ENCODE measurements at regions not wholly inside any gene's neighbourhood (a gene's known extent, or its start where the extent isn't known, plus 50 kb on each side); places are given as distances from the start of the nearest gene placed in this dataset.

GRCh38 chr6:90770778-90771177 is 183.9 kb upstream of the MAP3K7 start:
- CTCF ChIA-PET = no interaction called here
- Histone ChIP-seq H3K9ac (ENCODE audit: low read length) (no peak overlapping the region), H3K4me3 (ENCODE audit: low read length) (no peak overlapping the region), H3F3A (ENCODE audit: low read length, unreplicated experiment) (no peaks in the 10 kb centered on the region), H3K27ac (ENCODE audit: low read length) (no peak overlapping the region), H3K9me3 (ENCODE audit: low read length) (no peaks in the 10 kb centered on the region), H3K27me3 (ENCODE audit: low read length) (peaks cover 11% of the 10 kb centered on the region), H4K20me1 (ENCODE audit: low read length) (no peaks in the 10 kb centered on the region), H3K79me2 (ENCODE audit: low read length) (no peaks in the 10 kb centered on the region), H3K9me2 (replicated peaks; ENCODE audit: low read length) (no peaks in the 10 kb centered on the region), H3K4me2 (ENCODE audit: low read length) (no peak overlapping the region), H3K4me1 (ENCODE audit: insufficient read depth, low read length) (no peaks in the 10 kb centered on the region), H2AFZ (ENCODE audit: low read length) (no peak overlapping the region), H3K36me3 (ENCODE audit: low read depth, low read length) (no peaks in the 10 kb centered on the region)
- POLR2A ChIA-PET (ENCODE audit: unreplicated experiment) = no interaction called here
- BruUV-seq (replicated peaks) = no TSS peak
- DNase-seq (no peak), ATAC-seq (no peak)
- intact Hi-C loops (cut with micrococcal nuclease) = no loop called here
- TF ChIP-seq CTCF (conservative IDR thresholded peaks at IDR 0.05; ENCODE audit: low read depth, low read length) (no peak), EZH2phosphoT487 (IDR thresholded peaks at IDR 0.05; ENCODE audit: borderline replicate concordance, low read length) (no peak), EZH2 (IDR thresholded peaks at IDR 0.05; ENCODE audit: low read length, unreplicated experiment) (no peak)

- DNase-seq (no peak), ATAC-seq (no peak)
- Histone ChIP-seq H3K27ac (ENCODE audit: low read length) (no peak overlapping the region), H3K27me3 (ENCODE audit: low read length) (peaks cover 9% of the 10 kb centered on the region; the same call in 1 of the 2 replicates), H3K9me2 (replicated peaks; ENCODE audit: low read length) (no peaks in the 10 kb centered on the region), H3K9ac (ENCODE audit: low read length) (no peak overlapping the region), H3K79me2 (ENCODE audit: low read length) (no peaks in the 10 kb centered on the region), H3K4me1 (ENCODE audit: insufficient read depth, low read length) (no peaks in the 10 kb centered on the region), H3K4me3 (ENCODE audit: low read length) (no peak overlapping the region), H4K20me1 (ENCODE audit: low read length) (no peaks in the 10 kb centered on the region), H3K4me2 (ENCODE audit: low read length) (no peak overlapping the region), H3F3A (ENCODE audit: low read length, unreplicated experiment) (no peaks in the 10 kb centered on the region), H3K9me3 (ENCODE audit: low read length) (no peaks in the 10 kb centered on the region), H2AFZ (ENCODE audit: low read length) (no peak overlapping the region), H3K36me3 (ENCODE audit: low read depth, low read length) (no peaks in the 10 kb centered on the region)
- CTCF ChIA-PET = no interaction called here
- POLR2A ChIA-PET (ENCODE audit: unreplicated experiment) = no interaction called here
- BruUV-seq (replicated peaks) = no TSS peak
- intact Hi-C loops (cut with micrococcal nuclease) = no loop called here
- TF ChIP-seq EZH2phosphoT487 (IDR thresholded peaks at IDR 0.05; ENCODE audit: borderline replicate concordance, low read length) (no peak), CTCF (conservative IDR thresholded peaks at IDR 0.05; ENCODE audit: low read depth, low read length) (no peak), EZH2 (IDR thresholded peaks at IDR 0.05; ENCODE audit: low read length, unreplicated experiment) (no peak)
These were observed 179.0 kb upstream of the MAP3K7 start for GRCh38 chr6:90765895-90766294.

- no peak overlapping the region for H3K9ac ChIP-seq (ENCODE audit: low read length)
- no peaks in the 10 kb centered on the region for H3K9me3 ChIP-seq (ENCODE audit: low read length)
- H3K4me1 ChIP-seq (ENCODE audit: insufficient read depth, low read length) = no peaks in the 10 kb centered on the region
- no peak overlapping the region for H3K4me2 ChIP-seq (ENCODE audit: low read length)
- DNase-seq (no peak), ATAC-seq (no peak)
- no peaks in the 10 kb centered on the region for H3K79me2 ChIP-seq (ENCODE audit: low read length)
- no peaks in the 10 kb centered on the region for H3F3A ChIP-seq (ENCODE audit: low read length, unreplicated experiment)
- no TSS peak for BruUV-seq (replicated peaks)
- no peak overlapping the region for H3K4me3 ChIP-seq (ENCODE audit: low read length)
- H2AFZ ChIP-seq (ENCODE audit: low read length) = no peak overlapping the region
- no peaks in the 10 kb centered on the region for H3K9me2 ChIP-seq (replicated peaks; ENCODE audit: low read length)
- no peaks in the 10 kb centered on the region for H3K36me3 ChIP-seq (ENCODE audit: low read depth, low read length)
- no peak overlapping the region for H3K27ac ChIP-seq (ENCODE audit: low read length)
- intact Hi-C loops (cut with micrococcal nuclease) = no loop called here
- peaks cover 13% of the 10 kb centered on the region; the same call in 1 of the 2 replicates for H3K27me3 ChIP-seq (ENCODE audit: low read length)
- no peaks in the 10 kb centered on the region for H4K20me1 ChIP-seq (ENCODE audit: low read length)
- CTCF ChIA-PET = no interaction called here
- no peak for TF ChIP-seq CTCF (conservative IDR thresholded peaks at IDR 0.05; ENCODE audit: low read depth, low read length)
- no peak for TF ChIP-seq EZH2phosphoT487 (IDR thresholded peaks at IDR 0.05; ENCODE audit: borderline replicate concordance, low read length)
- TF ChIP-seq EZH2 (IDR thresholded peaks at IDR 0.05; ENCODE audit: low read length, unreplicated experiment) = no peak
- POLR2A ChIA-PET (ENCODE audit: unreplicated experiment) = no interaction called here
These were observed 178.6 kb upstream of the MAP3K7 start for GRCh38 chr6:90765491-90765890.

Data from PC-3 (cell line).